Erythroblast (primary cell): ENCODE measurements at regions not wholly inside any gene's neighbourhood (a gene's known extent, or its start where the extent isn't known, plus 50 kb on each side); places are given as distances from the start of the nearest gene placed in this dataset.

Experiments
- GATA1 ChIP-seq: IDR thresholded peaks from 2 replicates; pipeline ENCODE4 v1.6.1; 2011; ENCODE audit warnings: low read depth, mild to moderate bottlenecking, control low read depth, low read length, moderate library complexity
- POLR2A ChIP-seq: IDR thresholded peaks from 2 replicates; pipeline ENCODE4 v1.6.1; 2011; ENCODE audit warnings: mild to moderate bottlenecking, low read length

GRCh38 chr12:107487011-107487680 is 198.5 kb upstream of the PWP1 start:
- TF ChIP-seq POLR2A: no peak
- no peak for TF ChIP-seq GATA1
